GM10266 (cell line): ENCODE measurements at regions not wholly inside any gene's neighbourhood (a gene's known extent, or its start where the extent isn't known, plus 50 kb on each side); places are given as distances from the start of the nearest gene placed in this dataset.

ENCODE experiments used
- DNase-seq: peaks from one replicate; pipeline ENCODE4 v3.0.0; 2012; ENCODE audit errors: extremely low spot score
- TF ChIP-seq, protein P1 (sequence below): IDR thresholded peaks from 2 replicates; pipeline ENCODE4 v1.5.1; 2012; ENCODE audit warnings: mild to moderate bottlenecking, low read depth; ENCODE audit not compliant: control insufficient read depth, insufficient read depth; ENCODE audit errors: missing control alignments

DNA sequence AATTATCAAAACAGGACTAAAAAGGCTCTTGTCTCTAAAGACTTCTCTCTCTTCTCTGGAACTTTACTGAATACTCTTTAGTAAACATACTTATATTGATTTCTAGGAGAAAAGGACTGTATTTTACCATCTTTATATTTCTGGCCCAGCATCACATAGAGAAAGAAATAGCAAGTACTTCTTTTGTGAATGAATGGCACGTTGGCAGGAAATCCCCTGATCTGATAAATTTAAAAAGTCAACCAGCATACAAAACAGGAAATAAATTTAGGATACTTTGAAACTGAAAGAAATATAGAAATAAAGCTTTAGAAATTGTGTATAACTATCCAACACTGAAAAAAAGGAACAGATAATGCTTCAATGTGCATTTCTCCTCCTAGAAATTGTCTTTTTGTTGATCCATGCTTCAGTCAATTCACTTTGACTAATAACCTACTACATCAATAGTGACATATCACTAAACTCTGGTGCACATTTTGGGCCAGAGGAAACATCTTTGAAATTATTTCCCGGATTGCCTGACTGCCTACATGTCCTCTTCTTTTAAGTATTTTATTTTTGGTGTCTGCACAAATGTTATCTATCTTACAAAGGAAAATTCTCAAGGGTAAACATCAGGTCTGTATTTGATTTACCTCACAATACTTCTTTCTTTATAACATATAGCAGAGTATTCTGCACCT lies 183.5 kb upstream of the FSTL5 start:
- TF ChIP-seq, protein P1, sequence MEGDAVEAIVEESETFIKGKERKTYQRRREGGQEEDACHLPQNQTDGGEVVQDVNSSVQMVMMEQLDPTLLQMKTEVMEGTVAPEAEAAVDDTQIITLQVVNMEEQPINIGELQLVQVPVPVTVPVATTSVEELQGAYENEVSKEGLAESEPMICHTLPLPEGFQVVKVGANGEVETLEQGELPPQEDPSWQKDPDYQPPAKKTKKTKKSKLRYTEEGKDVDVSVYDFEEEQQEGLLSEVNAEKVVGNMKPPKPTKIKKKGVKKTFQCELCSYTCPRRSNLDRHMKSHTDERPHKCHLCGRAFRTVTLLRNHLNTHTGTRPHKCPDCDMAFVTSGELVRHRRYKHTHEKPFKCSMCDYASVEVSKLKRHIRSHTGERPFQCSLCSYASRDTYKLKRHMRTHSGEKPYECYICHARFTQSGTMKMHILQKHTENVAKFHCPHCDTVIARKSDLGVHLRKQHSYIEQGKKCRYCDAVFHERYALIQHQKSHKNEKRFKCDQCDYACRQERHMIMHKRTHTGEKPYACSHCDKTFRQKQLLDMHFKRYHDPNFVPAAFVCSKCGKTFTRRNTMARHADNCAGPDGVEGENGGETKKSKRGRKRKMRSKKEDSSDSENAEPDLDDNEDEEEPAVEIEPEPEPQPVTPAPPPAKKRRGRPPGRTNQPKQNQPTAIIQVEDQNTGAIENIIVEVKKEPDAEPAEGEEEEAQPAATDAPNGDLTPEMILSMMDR, result no peak

DNA sequence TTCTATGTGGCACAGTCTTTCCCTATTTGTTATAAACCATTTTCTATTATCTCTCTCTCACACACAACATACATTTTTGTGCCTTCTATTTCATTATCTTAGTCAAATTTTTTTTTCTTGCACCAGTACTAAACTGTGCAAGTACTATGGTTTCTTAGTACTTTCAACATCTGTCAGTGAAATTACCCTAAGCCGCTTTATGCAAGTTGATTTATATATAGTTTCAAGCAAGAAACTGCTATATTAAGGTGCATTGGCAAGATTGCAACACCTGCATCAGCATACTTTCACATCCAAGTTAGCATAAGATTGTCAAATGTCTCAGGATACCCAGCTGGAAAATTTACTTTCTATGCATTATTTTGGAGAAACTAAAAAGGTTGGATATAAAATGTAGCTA lies 180.2 kb upstream of the FSTL5 start:
- no peak for DNase-seq
- TF ChIP-seq, protein P1, result no peak

More for the DNA sequence above, 183.5 kb upstream of the FSTL5 start:
- DNase-seq, result no peak

DNA sequence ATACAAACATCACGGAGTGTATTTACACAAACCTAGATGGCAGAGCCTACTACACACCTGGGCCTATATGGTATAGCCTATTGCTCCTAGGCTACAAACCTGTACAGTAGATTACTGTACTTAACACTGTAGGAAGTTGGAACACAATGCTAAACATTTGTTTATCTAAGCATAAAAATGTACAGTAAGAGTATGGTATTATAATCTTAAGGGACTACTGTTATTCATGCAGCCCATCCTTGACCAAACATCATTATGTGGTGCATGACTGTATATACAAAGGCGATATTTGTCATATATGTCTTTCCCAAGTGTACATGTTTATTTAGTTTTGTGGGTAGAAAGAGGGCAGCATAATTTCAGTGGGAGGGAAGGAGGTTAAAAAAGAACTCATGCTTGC lies 177.7 kb upstream of the FSTL5 start:
- TF ChIP-seq, protein P1, result no peak

DNA sequence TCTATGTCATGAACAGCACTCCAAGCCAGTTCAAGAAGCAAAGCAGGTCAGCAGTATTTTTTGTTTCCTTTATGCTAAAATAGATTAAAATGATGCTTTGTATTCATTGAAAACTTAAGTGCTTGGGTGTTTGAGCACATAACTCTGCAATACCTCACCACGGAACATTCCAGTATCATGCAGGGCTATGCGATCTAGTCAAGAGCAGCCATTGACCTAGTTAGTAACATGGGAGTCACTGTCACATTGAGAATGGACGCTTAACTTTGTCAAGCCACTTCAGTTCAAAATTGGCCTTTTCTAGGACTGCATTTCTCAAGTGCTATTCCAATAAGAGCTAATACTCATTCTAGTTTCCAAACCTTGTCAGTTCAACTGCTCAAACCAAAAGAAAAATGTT lies 160.1 kb upstream of the FSTL5 start:
- TF ChIP-seq, protein P1, result no peak
- DNase-seq, result no peak

More for the DNA sequence above, 177.7 kb upstream of the FSTL5 start:
- no peak for DNase-seq

DNA sequence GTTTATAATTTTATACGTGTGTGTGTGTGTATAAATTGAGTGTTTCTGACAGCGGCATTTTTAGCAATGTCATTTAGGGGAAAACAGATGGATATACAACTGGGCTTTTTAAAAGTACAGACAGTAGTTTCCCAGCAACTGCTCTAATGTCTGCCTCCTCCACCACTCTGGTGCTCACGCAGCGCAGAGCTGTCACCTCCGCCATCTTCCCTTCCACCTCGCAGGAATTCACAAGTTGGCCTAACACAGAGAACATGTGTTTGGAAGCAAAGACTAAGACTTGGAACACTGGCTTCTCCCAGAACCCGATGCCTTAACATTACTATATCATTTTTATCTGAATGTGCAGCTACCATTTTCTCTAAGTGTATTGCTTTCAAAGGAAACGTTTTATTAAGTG lies 158.3 kb upstream of the FSTL5 start:
- DNase-seq, result no peak
- TF ChIP-seq, protein P1, result no peak

DNA sequence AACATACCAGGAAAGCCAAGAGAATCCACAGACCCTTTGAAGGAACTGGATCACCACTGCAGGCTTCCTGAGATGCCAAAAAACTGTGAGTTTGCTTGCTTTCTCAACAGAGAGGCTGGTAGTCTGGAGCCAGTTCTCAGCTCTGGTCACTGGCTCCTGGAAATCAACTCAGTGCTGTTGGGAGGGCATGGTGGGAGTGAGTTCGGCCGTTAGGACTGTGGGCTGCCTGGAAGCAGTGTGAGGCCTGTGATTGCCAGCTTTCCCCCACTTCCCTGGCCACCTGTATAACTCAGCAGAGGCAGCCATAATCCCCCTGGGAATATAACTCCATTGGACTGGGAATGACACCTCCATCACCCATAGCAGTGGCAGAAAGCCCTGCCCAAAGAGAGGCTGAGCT lies 122.0 kb upstream of the FSTL5 start:
- no peak for DNase-seq
- TF ChIP-seq, protein P1, result no peak

DNA sequence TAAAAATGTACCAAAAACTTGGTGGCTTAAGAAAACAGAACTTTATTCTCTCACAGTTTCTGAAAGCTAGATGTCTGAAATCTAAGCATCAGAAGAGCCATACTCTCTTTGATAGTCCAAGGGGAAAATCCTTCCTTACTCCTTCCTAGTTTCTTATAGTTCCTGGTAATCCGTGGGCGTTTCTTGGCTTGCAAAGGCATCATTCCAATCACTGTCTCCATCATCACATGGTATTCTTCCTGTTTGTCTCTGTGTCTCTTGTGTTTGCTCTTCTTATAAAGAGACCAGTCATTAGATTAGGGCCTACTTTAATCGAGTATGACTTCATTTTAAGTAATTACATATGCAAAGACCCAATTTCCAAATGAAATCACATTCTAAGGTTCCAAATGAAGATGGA lies 118.9 kb upstream of the FSTL5 start:
- no peak for DNase-seq
- TF ChIP-seq, protein P1, result no peak
